GM12878 (cell line): ENCODE measurements at regions not wholly inside any gene's neighbourhood (a gene's known extent, or its start where the extent isn't known, plus 50 kb on each side); places are given as distances from the start of the nearest gene placed in this dataset.
"Not testable (repeated sequence)": the region's sequence is repeated elsewhere in the genome, so short reads cannot be mapped to it uniquely, and the experiment has no call there.

Source experiments
- CBX5 ChIP-seq: sonication (generic); IDR thresholded peaks from 2 replicates; pipeline ENCODE4 v1.6.1; 2016; ENCODE audit warnings: low read depth, moderate library complexity, mild to moderate bottlenecking, inconsistent platforms
- EP300 ChIP-seq, 2 experiments: fragments of 150-350 bp in 1 of 2; IDR thresholded peaks; 2 replicates each; pipeline ENCODE4 v1.6.1; 2011 to 2012; ENCODE audit warnings: low read depth in 2 of 2, low read length in 2 of 2, borderline replicate concordance in 1 of 2, improper control_type of control experiment in 1 of 2, inconsistent platforms in 1 of 2; ENCODE audit not compliant: control insufficient read depth in 1 of 2
- EZH2 ChIP-seq: IDR thresholded peaks from 2 replicates; pipeline ENCODE4 v1.6.1; 2012; ENCODE audit warnings: low read depth, mild to moderate bottlenecking, control low read depth, inconsistent platforms, low read length, borderline replicate concordance; ENCODE audit not compliant: control insufficient read depth
- FOXM1 ChIP-seq: IDR thresholded peaks from 2 replicates; pipeline ENCODE4 v1.6.1; 2012; ENCODE audit warnings: low read depth, mild to moderate bottlenecking, inconsistent platforms, low read length, moderate library complexity
- NR2C2 ChIP-seq: IDR thresholded peaks from 2 replicates; pipeline ENCODE4 v1.6.1; 2011; ENCODE audit warnings: borderline replicate concordance, low read depth; ENCODE audit not compliant: control insufficient read depth, insufficient read length
- PKNOX1 ChIP-seq: fragments of 450-650 bp; IDR thresholded peaks from 2 replicates; pipeline ENCODE4 v1.6.1; 2016; ENCODE audit warnings: mild to moderate bottlenecking
- POLR2AphosphoS5 ChIP-seq: IDR thresholded peaks from 2 replicates; pipeline ENCODE4 v1.6.1; 2011; ENCODE audit warnings: mild to moderate bottlenecking, low read length, inconsistent platforms
- RB1 ChIP-seq: fragments of 450-650 bp; formaldehyde crosslinking; IDR thresholded peaks from 2 replicates; pipeline ENCODE4 v1.6.1; 2017; ENCODE audit warnings: mild to moderate bottlenecking, borderline replicate concordance
- RCOR1 ChIP-seq: conservative IDR thresholded peaks from 2 replicates; pipeline ENCODE4 v1.6.1; 2012; ENCODE audit warnings: low read depth, low read length, improper control_type of control experiment
- SRF ChIP-seq, 2 experiments: IDR thresholded peaks; 2 replicates each; pipeline ENCODE4 v1.6.1; 2011; ENCODE audit warnings: low read depth in 2 of 2, low read length in 2 of 2, mild to moderate bottlenecking in 1 of 2, moderate library complexity in 1 of 2
- STAT1 ChIP-seq: fragments of 450-650 bp; conservative IDR thresholded peaks from 2 replicates; pipeline ENCODE4 v1.6.1; 2014; ENCODE audit warnings: antibody characterized with exemption, mild to moderate bottlenecking
- STAT3 ChIP-seq: IDR thresholded peaks from 2 replicates; pipeline ENCODE4 v1.6.1; 2011; ENCODE audit warnings: low read depth, low read length, improper control_type of control experiment
- ZNF24 ChIP-seq: fragments of 450-650 bp; IDR thresholded peaks from 2 replicates; pipeline ENCODE4 v1.6.1; 2017; ENCODE audit warnings: antibody characterized with exemption, mild to moderate bottlenecking
- TF ChIP-seq, protein P1 (sequence below), 3 experiments: IDR thresholded peaks in 2 of 3; conservative IDR thresholded peaks in 1 of 3; 2 replicates each; pipeline ENCODE4 v1.5.1; 2011; ENCODE audit warnings: low read depth in 3 of 3, low read length in 3 of 3, mild to moderate bottlenecking in 3 of 3, control low read depth in 2 of 3, moderate library complexity in 2 of 3, inconsistent platforms in 1 of 3, mixed read lengths in 1 of 3; ENCODE audit not compliant: control insufficient read depth in 2 of 3, insufficient read depth in 1 of 3; ENCODE audit errors: extremely low read depth in 1 of 3

DNA sequence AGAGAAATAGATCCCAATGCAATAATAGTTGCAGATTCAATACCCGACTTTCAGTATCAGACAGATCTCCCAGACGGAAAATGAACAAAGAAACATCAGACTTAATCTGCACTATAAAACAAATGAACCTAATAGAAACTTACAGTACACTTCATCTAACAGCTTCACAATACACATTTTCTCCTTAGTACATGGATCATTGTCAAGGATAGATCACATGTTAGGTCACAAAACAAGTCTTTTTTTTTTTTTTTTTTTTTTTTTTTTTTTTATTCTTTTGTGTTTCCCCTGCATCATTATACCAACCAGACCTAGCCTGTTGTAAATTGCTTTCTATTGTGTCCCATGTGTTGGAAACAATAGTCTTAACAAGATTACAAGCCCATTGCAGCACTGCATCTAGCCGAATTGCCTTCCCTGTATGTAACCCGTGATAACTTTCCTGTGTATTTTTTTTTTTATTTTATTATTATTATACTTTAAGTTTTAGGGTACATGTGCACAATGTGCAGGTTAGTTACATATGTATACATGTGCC is 134.0 kb upstream of the MAD2L1 start:
- TF ChIP-seq PKNOX1; NR2C2; EZH2; SRF (IDR thresholded peaks at IDR 0.05; ENCODE audit: low read depth in 2 of 2, low read length in 2 of 2); EP300 (IDR thresholded peaks at IDR 0.05; ENCODE audit: borderline replicate concordance in 1 of 2, control insufficient read depth in 1 of 2, low read depth in 2 of 2, low read length in 2 of 2); STAT3; RCOR1; POLR2AphosphoS5; ZNF24; FOXM1; STAT1; RB1; CBX5: not testable (repeated sequence)
- TF ChIP-seq, protein P1, sequence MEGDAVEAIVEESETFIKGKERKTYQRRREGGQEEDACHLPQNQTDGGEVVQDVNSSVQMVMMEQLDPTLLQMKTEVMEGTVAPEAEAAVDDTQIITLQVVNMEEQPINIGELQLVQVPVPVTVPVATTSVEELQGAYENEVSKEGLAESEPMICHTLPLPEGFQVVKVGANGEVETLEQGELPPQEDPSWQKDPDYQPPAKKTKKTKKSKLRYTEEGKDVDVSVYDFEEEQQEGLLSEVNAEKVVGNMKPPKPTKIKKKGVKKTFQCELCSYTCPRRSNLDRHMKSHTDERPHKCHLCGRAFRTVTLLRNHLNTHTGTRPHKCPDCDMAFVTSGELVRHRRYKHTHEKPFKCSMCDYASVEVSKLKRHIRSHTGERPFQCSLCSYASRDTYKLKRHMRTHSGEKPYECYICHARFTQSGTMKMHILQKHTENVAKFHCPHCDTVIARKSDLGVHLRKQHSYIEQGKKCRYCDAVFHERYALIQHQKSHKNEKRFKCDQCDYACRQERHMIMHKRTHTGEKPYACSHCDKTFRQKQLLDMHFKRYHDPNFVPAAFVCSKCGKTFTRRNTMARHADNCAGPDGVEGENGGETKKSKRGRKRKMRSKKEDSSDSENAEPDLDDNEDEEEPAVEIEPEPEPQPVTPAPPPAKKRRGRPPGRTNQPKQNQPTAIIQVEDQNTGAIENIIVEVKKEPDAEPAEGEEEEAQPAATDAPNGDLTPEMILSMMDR (IDR thresholded peaks at IDR 0.05 in 2 of 3, conservative IDR thresholded peaks at IDR 0.05 in 1 of 3; ENCODE audit: control insufficient read depth in 2 of 3, extremely low read depth in 1 of 3, insufficient read depth in 1 of 3, low read depth in 3 of 3, low read length in 3 of 3): not testable (repeated sequence)
